T-helper 2 cell (primary cell): ENCODE measurements at regions not wholly inside any gene's neighbourhood (a gene's known extent, or its start where the extent isn't known, plus 50 kb on each side); places are given as distances from the start of the nearest gene placed in this dataset.

Source experiments
- DNase-seq, 5 experiments: peaks; one replicate each; pipeline versions ENCODE4 v3.0.0 to v3.0.0-alpha.2; 2012 to 2022

DNA sequence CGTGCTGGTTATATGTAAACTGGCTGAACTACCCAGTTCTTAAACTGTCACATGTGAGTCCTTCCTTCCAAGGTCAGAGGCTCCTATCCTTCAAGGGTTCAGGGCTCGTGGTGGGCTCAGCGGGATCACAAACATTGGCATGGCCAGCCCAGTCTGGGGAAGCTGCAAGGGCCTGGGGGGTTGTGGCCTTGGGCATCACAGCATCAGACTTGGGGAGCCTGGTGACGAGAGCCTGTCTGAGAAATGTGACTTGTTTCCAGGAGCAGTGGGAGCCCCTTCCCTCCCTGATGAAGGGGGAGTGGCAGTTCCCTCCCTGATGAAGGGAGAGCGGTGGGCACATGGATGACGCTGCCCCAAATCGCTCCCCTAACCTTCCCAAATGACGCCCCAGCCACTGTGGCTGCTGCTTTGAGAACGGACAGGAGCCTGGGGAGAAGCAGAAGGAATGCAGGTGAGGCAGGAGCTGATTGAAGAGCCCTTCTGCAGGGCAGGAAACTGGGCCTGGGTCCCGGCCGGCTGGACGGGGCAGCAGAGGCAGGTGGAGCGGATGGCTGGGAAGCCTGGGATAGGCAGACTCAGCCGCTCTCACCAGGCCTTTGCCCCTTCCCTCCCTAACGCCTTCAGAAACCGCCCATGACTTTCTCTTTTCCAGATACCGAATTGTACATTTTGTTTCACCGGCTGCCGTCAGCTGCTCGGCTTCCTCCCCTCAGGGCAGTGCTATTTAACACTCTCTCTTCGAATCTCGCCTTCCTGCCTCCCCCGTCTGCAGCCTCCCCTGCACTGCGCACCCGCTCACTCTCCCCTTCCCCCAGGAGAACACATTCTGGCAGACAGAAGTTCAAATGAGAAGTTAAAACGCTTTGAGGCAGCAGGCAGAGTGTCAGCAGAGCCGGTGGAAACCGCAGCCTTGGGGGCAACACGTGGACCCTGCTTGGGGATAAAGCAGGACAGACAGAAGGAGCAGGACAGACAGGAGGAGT is 1486.7 kb downstream of the BRD1 start:
- DNase-seq: no peak

DNA sequence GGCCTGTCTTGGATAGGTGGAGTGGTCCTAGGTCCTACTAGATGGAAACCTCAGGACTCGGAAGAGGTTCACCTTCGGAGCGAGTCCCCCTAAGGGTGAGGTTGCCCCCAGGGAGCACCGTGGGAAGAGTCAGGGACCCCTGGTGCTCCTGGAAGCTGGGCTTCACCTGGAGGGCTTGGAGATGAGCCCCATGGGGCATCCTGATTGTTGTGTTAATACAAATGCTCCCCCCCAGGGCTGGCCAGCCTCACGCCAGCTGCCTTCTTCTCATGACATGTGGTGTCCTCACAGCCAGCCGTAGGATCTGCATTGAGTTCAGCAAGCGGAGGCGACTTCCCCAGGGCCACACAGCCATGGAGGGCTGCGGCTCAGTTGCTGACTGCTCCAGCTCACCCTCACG is 1487.5 kb downstream of the BRD1 start:
- DNase-seq: no peak

DNA sequence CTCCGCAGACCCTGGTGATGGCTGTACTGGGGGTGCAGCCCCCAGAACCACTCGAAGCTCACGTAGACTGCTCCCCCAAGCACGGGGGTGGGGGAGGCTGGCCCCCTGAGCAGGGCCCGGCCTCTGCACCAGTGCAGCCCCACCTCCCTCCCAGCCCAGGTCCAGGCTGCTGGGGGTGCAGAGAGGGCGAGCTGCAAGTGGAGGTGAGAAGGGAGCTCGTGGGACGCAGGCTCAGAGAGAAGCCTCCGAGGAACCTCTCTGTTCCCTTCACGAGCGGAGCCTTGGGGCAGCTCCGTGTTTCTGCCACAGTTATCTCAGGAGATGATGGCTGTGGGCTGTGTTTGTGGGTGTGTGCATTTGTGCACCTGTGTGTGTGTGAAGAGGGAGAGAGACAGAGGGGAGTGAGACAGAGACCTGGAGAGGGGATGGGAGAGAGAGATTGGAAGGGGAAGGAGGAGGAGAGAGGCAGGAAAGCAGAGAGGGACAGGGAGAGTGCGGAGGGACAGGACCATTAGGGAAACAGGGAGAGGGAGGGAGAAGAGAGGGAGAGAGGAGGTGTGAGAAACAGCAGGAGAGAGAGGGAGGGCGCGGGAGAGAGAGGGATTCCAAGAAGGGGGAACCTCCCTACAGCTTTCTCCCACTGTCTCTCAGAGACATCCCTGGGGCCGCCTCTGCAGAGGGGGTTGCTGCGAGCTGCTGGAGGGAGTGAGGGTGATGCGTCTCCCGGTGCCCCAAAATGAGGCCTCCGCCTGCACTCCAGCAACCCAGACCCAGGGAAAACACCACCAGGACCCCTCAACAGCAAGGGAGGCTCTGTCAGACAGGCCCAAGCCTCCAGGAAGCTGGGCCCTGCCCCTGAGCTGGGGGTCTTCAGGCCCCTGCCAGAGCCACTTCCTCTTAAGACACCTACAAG is 1488.6 kb downstream of the BRD1 start:
- DNase-seq: no peak

DNA sequence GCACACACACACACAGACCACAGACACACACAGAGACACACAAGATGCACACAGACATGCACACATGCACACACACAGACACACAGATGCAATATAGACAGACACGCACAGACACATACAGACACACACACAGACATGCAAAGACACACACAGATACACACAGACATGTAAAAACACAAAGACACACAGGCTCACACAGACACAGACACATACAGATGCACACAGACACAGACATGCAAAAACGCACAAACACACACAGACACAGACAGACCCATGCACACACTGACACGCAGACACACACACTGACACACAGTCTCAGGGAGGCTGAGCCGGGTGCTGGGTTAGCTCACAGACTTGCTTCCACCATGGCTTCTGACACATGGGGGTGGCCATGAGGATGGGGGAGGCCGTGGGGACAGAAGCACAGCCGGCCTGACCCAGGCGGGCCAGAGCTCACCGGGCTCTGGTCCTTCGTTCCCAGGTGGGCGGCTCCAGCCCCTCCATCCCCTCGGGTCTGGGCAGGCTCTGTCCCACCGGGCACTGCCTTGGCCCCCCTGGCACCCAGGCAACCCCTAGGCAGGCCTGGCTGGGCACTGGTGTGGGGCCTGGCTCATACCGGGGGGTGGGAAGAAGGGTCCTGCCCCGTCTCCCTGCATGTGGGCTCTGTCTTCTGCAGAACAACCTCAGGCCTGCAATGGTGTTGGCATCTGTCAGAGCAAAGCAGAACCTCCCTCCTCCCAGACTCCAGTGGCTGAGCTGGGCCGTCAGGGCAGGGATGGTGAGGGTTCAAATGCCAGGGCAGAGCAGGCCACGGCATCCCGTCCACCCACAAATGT is 1489.5 kb downstream of the BRD1 start:
- no peak for DNase-seq

DNA sequence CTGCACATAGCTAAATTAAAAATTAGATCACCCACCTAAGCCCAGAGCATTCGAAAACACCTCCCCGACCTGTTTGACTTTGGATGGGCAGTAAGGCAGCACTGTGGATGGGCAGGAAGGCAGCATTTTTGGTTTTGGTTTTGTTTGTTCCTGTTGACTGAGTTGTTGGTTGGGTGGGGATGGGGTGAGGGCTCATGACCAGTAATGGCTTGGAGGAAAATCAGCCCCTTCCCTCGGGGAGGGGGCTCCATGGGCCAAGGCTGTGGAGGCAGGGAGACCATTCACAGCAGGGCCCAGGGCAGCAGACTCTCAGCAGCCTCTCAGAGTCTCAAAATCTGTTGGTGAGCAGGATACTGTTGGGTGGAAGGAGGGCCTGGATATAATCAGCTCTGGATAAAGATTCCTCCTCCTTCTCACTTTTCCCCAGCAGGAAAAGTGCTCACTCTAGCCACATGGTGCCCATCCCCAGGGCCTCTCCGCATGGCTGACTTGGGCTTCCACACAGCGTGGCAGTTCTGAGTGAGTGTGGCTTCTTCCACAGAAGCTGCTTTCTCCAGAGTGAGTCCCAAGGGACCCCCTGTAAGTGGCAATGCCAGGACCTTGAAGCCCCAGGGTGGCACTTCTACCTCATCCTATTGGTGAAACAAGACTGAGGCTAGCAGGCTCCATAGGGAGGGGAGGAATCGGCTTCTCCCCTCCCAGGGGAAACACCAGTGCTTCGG is 1491.2 kb downstream of the BRD1 start:
- DNase-seq: no peak

DNA sequence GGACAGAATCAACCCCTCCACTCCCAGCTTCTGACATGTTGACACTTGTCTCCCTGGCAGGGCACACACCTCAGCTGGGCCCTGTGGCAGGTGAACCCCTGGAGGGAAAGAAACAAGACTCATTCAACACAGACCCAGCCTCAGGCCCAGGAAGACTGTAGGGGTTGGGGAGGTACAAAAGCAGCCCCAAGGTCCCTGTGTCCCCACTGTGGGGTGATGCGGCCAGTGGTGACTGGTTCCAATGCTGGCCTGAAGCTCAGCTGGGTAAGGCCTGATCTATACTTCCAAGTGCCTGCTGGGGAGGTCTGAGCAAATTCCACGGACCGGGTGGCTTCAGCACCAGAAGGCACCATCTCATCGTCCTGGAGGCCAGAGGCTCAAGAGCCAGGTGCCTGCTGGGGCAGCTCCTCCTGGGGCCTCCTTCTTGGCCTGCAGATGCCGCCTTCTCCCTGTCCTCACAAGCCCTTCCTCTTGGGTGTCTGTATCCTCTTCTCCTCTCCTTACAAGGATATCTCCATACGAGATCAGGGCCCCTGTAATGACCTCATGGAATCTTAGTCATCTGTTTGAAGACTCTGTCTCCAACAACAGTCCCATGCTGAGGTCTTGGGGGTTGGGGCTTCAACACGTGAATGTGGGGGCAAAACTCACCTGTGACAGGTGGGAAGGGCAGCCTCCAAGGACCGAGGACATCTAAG is 1492.1 kb downstream of the BRD1 start:
- DNase-seq: no peak

DNA sequence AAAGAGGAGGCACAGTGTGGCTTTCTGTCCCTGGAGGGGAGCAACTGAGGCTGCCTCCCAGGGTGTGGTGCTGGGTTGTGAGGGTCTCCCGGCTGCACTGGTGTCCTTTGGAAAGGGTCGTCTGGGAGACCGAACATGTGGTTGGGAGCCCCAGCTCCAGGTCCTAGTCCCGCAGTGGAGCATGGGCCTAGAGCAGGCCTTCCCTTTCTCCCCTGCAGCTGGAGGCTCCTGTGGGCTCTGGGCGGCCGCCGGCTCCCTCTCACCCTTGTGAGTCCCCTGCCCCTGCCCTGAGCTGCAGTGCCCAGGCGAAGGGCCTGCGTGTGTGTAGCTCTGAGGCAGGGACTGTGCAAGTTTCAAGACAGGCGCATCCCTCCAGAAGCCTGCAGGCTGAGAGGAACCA is 1492.7 kb downstream of the BRD1 start:
- no peak for DNase-seq

DNA sequence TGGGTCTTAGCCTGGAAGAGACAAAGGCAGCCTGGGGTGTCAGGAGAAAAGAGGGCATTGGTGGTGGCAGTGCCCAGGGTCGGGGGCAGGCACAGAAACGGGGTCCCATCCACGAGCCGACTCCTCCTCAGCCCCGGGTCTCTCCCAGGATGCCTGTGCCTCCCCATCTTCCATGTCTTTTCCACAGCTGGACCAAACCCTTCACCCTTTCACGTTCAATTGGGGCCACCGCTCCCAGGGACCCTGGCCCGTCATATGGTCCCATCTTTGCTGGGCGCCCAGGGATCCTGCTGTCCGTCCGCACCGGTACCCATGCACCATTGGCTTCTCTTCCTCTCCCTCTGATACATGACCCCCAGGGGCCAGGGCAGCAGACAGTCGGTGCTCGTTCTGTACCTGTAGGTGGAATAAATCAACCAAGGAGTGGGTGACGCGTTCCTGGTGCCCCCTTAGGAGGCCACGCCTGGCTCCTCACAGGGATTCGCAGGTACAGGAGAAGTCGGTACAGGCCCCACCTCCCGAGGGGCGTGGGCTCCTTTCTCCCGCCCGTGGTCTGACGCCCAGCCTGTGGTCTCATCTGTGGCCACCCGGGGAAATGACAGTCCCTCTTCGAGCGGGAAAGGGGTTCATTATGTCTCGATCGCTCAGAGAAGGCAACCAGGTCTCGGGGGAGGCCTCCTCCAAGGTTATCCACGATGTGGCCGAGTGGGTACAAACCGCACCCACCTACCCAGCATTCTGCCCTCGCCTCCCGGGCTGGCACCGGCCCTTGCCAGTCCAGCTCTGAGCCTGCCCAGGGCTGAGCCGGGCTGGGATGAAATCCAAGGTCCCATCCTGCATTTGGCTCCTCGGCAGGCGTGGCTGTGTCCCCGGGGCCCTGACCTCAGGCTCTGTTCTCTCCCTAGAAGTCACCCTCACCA is 1493.6 kb downstream of the BRD1 start:
- DNase-seq: no peak

DNA sequence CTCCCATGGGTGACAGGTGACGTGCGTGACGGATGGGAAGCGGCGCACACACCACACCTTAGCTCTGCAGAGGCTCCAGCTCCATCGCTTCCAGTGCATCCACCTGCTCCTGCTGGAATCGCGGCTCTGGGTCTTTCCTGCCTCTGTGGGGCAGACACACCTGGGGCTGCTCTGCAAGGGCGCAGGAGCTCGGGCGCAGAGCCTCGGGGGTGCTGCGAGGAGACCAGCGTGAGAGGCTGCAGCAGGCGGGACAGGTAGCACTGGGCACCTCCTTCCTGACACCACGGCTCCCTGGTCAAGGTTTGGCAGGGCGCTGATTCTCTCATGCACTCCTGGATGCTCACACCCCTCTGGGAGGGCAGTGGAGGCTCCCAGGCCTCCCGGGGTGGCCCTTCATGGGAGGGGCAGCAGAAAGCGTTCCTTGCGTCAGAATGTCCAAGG is 1494.3 kb downstream of the BRD1 start:
- DNase-seq: no peak

DNA sequence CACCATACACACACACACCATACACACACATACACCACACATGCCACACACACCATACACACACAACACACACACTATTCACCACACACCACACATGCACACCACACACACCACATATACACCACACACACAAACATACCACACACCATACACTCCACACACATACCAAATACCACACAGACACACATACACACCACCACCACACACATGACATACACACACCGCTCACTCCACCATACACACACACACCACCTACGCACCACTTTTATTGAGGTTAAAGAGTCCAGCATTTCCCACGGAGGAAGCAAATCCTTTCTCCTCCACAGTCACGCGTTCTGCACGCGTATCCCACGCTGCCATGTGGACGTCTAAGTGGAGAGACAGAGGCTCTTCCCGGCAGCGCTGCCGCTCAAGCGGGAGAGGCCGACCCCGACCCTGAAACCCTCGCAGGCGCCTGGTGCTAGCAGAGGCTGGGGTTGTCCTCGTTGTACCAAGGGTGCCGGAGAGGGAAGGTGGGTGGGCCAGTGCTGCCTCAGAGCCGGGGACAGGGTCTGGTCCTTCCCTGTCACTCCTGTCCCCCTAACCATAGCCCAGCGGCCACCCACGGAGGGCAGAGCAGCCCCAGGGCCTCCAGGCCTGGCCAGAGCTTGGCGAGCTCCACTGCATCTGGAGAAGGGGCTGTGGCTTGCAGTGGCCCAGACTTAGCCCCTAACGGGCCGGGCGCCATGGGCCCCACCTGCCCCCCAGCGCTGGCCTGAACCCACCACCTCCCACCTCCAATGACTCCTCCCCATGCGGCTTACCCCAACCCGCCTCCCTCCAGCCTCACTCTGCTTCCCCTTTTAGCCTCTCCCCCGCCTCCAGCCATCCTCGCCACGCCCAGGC is 1495.0 kb downstream of the BRD1 start:
- DNase-seq: no peak

DNA sequence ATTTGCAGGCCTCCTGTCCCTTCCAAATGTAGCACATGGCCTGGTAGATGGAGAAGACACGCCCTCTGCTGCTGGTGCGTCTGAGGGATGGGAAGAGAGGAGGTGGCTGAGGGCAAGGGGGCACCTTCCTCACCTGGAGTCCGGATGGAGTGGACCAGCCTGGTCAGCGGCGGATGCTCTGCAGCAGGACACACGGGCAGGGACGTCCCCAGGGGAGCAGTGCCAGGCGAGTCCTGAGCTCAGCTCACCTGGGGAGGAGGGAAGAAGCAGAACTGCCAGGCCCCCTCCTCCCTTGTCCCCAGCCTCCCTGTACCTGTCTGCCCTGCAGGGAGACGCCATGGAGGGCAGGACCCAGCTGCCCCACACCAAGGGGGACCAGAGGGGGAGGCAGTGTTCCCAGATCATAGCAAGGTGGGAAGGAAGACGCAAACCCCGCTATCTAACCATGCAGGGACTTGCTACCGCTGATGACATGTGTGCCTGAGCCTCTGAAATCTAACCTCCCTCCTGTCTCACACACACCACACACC is 1495.9 kb downstream of the BRD1 start:
- no peak for DNase-seq

DNA sequence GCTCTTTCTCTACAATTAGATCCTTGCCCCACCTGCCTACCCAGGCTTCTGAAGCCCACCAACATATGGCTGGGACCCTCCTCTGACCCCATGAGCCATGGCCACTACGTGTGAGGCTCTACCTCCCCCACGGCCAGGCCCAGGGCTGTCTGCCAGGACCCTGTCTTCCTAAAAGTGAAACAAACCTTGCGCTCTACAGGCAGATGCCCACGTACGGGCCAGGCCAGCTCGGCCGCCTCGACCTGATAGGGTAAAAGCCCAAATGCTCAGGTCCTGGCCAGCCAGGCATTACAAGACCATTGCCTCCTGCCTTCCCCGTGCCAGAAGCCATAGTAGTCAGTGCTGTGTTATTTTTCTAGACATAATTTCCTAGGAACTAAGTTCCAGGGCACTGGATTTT is 1496.4 kb downstream of the BRD1 start:
- no peak for DNase-seq

DNA sequence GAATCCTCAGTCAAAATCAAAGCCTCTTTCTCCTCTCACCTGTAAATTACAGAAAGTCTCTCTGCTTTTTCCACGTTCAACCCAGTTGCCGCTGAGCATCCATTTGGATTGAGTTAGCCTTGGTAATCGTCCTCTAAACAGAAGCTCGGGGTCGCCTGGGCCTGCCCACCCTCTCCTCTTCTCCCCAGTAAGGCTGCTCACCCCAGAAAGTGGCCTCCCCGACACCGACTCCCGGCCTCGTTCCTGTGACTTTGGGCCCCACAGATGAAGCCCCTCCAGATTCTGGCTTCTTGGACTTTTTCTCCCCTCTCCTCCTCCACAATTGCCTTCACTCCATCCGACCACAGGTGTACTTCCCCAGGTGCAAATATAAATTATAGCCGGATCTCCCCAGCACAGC is 1500.0 kb downstream of the BRD1 start:
- no peak for DNase-seq

DNA sequence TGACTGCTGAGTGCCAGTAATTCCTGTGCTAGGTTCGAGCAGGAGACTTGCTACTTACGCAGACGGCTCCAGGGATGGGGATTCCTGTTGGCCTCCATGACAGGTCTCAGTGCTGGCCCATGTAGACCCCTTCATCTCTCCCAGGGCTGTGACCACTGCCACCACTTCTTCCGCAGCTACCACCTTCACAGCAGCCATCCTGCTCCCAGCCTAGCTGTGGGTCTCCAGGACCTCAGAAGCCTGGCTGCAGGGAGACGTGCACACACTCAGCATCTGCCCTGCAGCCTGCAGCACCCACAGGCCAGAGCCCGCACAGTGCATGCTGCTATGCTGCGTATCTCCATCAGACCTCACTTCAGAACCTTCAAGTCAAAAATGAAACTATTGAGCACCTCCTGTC is 1503.9 kb downstream of the BRD1 start:
- no peak for DNase-seq

DNA sequence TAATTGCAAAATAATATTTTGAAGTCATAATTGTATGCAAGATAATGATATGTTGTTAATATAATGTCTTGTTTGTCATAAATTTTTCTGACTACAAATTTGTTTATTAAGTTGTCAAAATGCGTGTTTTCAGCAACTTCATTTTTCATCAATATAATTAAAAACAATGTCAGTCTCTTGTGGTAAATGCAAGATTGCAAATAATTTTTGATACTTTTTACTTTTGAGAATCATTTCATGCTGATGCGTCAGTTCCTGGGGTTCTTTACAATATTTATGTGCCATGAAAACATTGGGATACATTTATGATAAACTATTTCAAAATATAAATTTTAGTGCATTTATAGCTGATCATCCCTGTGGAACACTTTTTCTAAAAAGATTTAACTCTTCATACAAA is 1504.8 kb downstream of the BRD1 start:
- no peak for DNase-seq

DNA sequence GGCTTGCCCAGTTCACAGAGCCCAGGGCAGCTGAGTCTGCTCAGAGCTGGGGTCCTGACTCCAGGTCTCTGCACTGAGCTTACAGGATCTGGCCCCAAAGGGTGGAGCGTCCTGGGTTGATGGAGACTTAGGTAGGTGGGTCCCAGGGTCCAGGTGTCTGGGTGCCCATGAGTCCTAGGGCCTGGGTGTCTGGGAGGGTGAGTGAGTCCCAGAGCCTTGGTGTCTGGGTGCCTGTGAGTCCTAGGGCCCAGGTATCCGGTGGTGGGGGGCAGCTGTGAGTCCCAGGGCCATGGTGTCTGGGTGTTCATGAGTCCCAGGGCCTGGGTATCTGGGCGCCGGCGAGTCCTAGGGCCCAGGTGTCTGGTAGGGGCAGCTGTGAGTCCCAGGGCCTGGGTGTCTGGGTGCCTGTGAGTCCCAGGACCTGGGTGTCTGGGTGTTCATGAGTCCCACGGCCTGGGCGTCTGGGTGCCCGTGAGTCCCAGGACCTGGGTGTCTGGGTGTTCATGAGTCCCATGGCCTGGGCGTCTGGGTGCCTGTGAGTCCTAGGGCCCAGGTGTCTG is 1505.6 kb downstream of the BRD1 start:
- no peak for DNase-seq

DNA sequence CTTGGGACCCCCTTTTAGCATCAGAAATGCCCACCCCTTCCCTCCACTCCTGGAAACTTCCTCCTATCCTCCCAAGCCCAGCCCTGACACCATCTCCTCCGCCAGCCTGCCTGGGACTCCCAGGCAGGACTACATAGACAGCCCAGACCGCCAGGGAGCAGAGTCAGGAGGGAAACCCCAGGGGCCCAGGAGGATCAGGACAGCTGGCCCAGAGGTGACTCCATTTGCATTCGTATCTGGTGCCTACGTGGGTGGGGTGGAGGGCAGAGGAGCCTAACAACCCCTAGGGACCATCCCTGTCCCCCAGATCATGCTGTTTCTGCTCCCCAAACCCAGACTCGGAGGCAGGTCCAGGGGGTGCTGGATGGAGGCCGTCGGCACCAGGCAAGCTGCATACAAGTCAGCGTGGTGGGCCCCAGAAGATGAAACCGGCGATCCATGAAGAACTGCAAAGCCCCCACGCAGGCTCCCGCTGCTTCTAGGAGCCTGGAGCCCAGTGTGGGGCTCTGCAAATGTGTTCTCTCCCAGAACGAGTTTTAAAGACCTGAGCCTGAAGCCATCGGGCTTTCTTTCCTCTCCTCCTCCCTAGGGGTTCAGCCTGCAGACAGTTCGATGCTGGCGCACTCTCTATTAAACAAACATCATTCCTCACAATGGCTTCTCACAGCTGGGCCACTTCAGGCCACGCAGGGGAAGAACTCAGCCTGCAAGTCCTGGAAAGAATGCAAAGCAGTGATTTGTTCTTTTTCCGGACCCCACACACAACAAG is 1506.8 kb downstream of the BRD1 start:
- no peak for DNase-seq
